A673 (cell line): ENCODE measurements at regions not wholly inside any gene's neighbourhood (a gene's known extent, or its start where the extent isn't known, plus 50 kb on each side); places are given as distances from the start of the nearest gene placed in this dataset.

Experiments
- EZH2 ChIP-seq: fragments of 200-600 bp; sonication (generic); IDR thresholded peaks from 2 replicates; pipeline ENCODE4 v1.6.1; 2017; ENCODE audit warnings: borderline replicate concordance, low read depth, mild to moderate bottlenecking, mixed read lengths, antibody characterized with exemption, low read length; ENCODE audit not compliant: poor library complexity, severe bottlenecking
- TF ChIP-seq, protein P1 (sequence below): fragments of 300-800, 200-600 bp; sonication (generic); conservative IDR thresholded peaks from 2 replicates; pipeline ENCODE4 v1.5.1; 2017; ENCODE audit warnings: low read depth, mild to moderate bottlenecking, antibody characterized with exemption, low read length, moderate library complexity, mixed read lengths

DNA sequence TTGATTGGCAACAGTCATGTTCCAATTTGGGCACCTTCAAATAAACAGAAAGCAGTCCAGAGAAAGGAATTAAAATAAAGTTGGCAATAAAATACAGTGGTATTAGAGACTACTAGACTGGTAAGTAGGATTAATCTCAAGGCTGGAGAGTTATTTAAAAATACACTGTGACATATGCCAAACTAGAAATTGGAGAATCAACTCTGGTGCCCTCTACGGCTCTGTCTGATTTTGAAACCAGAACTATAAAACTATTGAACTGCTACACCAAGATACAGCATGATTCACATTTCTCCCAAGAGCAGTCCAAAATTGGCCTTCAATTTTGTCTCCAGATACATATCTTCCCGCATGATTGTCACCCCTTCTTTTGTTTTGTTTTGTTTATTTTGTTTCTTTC lies 78.7 kb upstream of the FAM47B start:
- TF ChIP-seq, protein P1, sequence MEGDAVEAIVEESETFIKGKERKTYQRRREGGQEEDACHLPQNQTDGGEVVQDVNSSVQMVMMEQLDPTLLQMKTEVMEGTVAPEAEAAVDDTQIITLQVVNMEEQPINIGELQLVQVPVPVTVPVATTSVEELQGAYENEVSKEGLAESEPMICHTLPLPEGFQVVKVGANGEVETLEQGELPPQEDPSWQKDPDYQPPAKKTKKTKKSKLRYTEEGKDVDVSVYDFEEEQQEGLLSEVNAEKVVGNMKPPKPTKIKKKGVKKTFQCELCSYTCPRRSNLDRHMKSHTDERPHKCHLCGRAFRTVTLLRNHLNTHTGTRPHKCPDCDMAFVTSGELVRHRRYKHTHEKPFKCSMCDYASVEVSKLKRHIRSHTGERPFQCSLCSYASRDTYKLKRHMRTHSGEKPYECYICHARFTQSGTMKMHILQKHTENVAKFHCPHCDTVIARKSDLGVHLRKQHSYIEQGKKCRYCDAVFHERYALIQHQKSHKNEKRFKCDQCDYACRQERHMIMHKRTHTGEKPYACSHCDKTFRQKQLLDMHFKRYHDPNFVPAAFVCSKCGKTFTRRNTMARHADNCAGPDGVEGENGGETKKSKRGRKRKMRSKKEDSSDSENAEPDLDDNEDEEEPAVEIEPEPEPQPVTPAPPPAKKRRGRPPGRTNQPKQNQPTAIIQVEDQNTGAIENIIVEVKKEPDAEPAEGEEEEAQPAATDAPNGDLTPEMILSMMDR = no peak
- TF ChIP-seq EZH2 = no peak
